HepG2 (cell line): ENCODE measurements at regions not wholly inside any gene's neighbourhood (a gene's known extent, or its start where the extent isn't known, plus 50 kb on each side); places are given as distances from the start of the nearest gene placed in this dataset.

Source experiments
- AFF4 ChIP-seq: sonication (generic); formaldehyde crosslinking; IDR thresholded peaks from 2 replicates; pipeline ENCODE4 v1.4.0; 2020; ENCODE audit warnings: missing genetic modification reagents
- CREBL2 ChIP-seq: sonication (generic); formaldehyde crosslinking; IDR thresholded peaks from 2 replicates; pipeline ENCODE4 v1.8.1; 2023; ENCODE audit warnings: missing genetic modification reagents, mild to moderate bottlenecking, borderline replicate concordance
- EP300 ChIP-seq, 3 experiments: sonication (generic) in 1 of 3; formaldehyde crosslinking in 1 of 3; IDR thresholded peaks; 2 replicates each; pipeline versions ENCODE4 v1.5.1 to v1.6.1; 2011 to 2020; ENCODE audit warnings: low read depth in 2 of 3, low read length in 2 of 3, borderline replicate concordance in 1 of 3, improper control_type of control experiment in 1 of 3, mild to moderate bottlenecking in 1 of 3, missing genetic modification reagents in 1 of 3, moderate library complexity in 1 of 3
- NFATC3 ChIP-seq: sonication (generic); formaldehyde crosslinking; IDR thresholded peaks from 2 replicates; pipeline ENCODE4 v1.5.1; 2020; ENCODE audit warnings: mild to moderate bottlenecking, missing genetic modification reagents
- POLR2A ChIP-seq, 2 experiments: IDR thresholded peaks; 2 replicates each; pipeline ENCODE4 v1.6.1; 2011; ENCODE audit warnings: low read depth in 2 of 2, low read length in 2 of 2, mild to moderate bottlenecking in 1 of 2, moderate library complexity in 1 of 2; ENCODE audit not compliant: insufficient read depth in 1 of 2
- RAD21 ChIP-seq: fragments of 450-650 bp; formaldehyde crosslinking; IDR thresholded peaks from 2 replicates; pipeline ENCODE4 v1.5.0; 2020; ENCODE audit warnings: mild to moderate bottlenecking
- ZBTB34 ChIP-seq: sonication (generic); formaldehyde crosslinking; IDR thresholded peaks from 2 replicates; pipeline ENCODE4 v1.8.0; 2022; ENCODE audit warnings: mild to moderate bottlenecking, missing genetic modification reagents
- ZFP36 ChIP-seq: fragments of 150-350 bp; IDR thresholded peaks from 2 replicates; pipeline ENCODE4 v1.6.1; 2018; ENCODE audit warnings: borderline replicate concordance, low read length, low read depth; ENCODE audit not compliant: partially characterized antibody
- ZNF577 ChIP-seq: sonication (generic); formaldehyde crosslinking; IDR thresholded peaks from 2 replicates; pipeline ENCODE4 v1.4.0; 2020; ENCODE audit warnings: mild to moderate bottlenecking, low read depth, missing genetic modification reagents, borderline replicate concordance
- TF ChIP-seq, protein P1 (sequence below), 2 experiments: IDR thresholded peaks; 2 replicates each; pipeline ENCODE4 v1.6.1; 2011 to 2012; ENCODE audit warnings: low read length in 2 of 2, borderline replicate concordance in 1 of 2, low read depth in 1 of 2, mild to moderate bottlenecking in 1 of 2, moderate library complexity in 1 of 2

- TF ChIP-seq CREBL2 (CRISPR knock-in tag), result no peak
- TF ChIP-seq, protein P1, sequence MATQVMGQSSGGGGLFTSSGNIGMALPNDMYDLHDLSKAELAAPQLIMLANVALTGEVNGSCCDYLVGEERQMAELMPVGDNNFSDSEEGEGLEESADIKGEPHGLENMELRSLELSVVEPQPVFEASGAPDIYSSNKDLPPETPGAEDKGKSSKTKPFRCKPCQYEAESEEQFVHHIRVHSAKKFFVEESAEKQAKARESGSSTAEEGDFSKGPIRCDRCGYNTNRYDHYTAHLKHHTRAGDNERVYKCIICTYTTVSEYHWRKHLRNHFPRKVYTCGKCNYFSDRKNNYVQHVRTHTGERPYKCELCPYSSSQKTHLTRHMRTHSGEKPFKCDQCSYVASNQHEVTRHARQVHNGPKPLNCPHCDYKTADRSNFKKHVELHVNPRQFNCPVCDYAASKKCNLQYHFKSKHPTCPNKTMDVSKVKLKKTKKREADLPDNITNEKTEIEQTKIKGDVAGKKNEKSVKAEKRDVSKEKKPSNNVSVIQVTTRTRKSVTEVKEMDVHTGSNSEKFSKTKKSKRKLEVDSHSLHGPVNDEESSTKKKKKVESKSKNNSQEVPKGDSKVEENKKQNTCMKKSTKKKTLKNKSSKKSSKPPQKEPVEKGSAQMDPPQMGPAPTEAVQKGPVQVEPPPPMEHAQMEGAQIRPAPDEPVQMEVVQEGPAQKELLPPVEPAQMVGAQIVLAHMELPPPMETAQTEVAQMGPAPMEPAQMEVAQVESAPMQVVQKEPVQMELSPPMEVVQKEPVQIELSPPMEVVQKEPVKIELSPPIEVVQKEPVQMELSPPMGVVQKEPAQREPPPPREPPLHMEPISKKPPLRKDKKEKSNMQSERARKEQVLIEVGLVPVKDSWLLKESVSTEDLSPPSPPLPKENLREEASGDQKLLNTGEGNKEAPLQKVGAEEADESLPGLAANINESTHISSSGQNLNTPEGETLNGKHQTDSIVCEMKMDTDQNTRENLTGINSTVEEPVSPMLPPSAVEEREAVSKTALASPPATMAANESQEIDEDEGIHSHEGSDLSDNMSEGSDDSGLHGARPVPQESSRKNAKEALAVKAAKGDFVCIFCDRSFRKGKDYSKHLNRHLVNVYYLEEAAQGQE (IDR thresholded peaks at IDR 0.05; ENCODE audit: borderline replicate concordance in 1 of 2, low read depth in 1 of 2, low read length in 2 of 2), result no peak
- no peak for TF ChIP-seq POLR2A (IDR thresholded peaks at IDR 0.05; ENCODE audit: insufficient read depth in 1 of 2, low read depth in 2 of 2, low read length in 2 of 2)
- TF ChIP-seq ZNF577 (CRISPR knock-in tag), result no peak
- no peak for TF ChIP-seq ZBTB34
- TF ChIP-seq RAD21 (CRISPR knock-in tag), result no peak
- no peak for TF ChIP-seq AFF4
- no peak for TF ChIP-seq NFATC3 (CRISPR knock-in tag)
- no peak for TF ChIP-seq EP300 (IDR thresholded peaks at IDR 0.05; ENCODE audit: low read depth in 2 of 2, low read length in 2 of 2)
- TF ChIP-seq EP300 (CRISPR knock-in tag; IDR thresholded peaks at IDR 0.05; ENCODE audit: borderline replicate concordance), result no peak
- no peak for TF ChIP-seq ZFP36
Measured at GRCh38 chr2:35220461-35220860, 1135.1 kb upstream of the CRIM1 start.
